ENCODE measurements at regions not wholly inside any gene's neighbourhood (a gene's known extent, or its start where the extent isn't known, plus 50 kb on each side); places are given as distances from the start of the nearest gene placed in this dataset.

DNA sequence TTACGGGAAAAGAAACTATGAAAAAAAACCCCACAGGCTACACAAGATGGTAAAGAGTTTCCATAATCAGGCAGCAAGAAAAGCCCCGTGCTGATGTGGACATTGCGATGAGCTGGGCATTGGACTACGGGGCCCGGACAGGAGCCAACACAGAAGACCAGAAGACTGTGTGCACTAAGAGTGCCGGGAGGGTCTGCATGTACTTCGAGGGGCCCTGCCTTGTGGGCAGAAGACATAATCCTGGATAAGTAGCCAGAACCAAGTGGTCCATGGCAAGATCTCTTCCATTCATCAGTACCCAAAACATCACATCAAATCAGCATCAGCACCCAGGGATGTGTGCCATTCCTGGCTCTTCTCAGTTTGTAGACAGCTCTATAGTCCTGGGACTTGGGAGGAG is 317.8 kb downstream of the FGF9 start:
- Histone ChIP-seq H3K4me1 (ENCODE audit: insufficient read depth, low read length, poor library complexity, severe bottlenecking) (peaks cover 43% of the 10 kb centered on the region), H3K9me3 (ENCODE audit: insufficient read depth, low read depth, low read length) (no peaks in the 10 kb centered on the region), H3K36me3 (ENCODE audit: insufficient read depth, low read length) (no peaks in the 10 kb centered on the region), H3K9ac (ENCODE audit: low read depth, low read length, poor library complexity, severe bottlenecking) (peak overlapping the region; percentile 63), H3F3A (ENCODE audit: low read depth) (peaks cover 9% of the 10 kb centered on the region; the same call in 1 of the 2 replicates), H3K9me2 (replicated peaks; ENCODE audit: low read depth, low read length) (no peaks in the 10 kb centered on the region), H4K20me1 (ENCODE audit: insufficient read depth, low read length, poor library complexity, severe bottlenecking) (no peaks in the 10 kb centered on the region), H3K79me2 (ENCODE audit: insufficient read depth, low read length) (no peaks in the 10 kb centered on the region), H3K4me2 (ENCODE audit: low read depth, low read length, poor library complexity, severe bottlenecking) (peak overlapping the region; percentile 74), H3K27me3 (ENCODE audit: insufficient read depth, low read length, poor library complexity, severe bottlenecking) (no peaks in the 10 kb centered on the region), H3K4me3 (ENCODE audit: low read length, poor library complexity, severe bottlenecking) (peak overlapping the region; percentile 62), H2AFZ (ENCODE audit: low read length) (no peak overlapping the region)
- TF ChIP-seq, protein P1, sequence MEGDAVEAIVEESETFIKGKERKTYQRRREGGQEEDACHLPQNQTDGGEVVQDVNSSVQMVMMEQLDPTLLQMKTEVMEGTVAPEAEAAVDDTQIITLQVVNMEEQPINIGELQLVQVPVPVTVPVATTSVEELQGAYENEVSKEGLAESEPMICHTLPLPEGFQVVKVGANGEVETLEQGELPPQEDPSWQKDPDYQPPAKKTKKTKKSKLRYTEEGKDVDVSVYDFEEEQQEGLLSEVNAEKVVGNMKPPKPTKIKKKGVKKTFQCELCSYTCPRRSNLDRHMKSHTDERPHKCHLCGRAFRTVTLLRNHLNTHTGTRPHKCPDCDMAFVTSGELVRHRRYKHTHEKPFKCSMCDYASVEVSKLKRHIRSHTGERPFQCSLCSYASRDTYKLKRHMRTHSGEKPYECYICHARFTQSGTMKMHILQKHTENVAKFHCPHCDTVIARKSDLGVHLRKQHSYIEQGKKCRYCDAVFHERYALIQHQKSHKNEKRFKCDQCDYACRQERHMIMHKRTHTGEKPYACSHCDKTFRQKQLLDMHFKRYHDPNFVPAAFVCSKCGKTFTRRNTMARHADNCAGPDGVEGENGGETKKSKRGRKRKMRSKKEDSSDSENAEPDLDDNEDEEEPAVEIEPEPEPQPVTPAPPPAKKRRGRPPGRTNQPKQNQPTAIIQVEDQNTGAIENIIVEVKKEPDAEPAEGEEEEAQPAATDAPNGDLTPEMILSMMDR (conservative IDR thresholded peaks at IDR 0.05; ENCODE audit: low read length): no peak
- TF ChIP-seq EZH2phosphoT487 (IDR thresholded peaks at IDR 0.05; ENCODE audit: borderline replicate concordance): no peak

DNA sequence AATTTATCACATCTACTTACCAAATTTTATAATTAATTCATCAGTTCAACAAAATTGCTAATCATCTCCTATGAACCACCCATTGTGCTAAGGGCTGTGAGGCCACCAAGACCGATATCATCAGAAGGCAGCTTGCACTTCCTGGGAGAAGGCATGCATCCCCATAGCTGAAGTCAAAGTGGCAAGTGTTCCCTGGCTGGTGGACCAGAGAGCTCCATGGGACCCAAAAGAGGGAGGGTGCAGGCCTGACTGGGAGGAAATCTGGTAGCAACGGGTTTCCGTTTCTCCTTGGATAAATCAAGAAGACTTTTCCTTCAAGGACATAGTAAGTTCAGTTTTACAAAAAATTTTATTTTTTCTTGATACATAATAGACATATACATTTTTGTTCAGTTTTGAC is 325.2 kb downstream of the FGF9 start:
- H3K4me2 ChIP-seq (ENCODE audit: low read depth, low read length, poor library complexity, severe bottlenecking): no peak overlapping the region
- no peaks in the 10 kb centered on the region for H3K27me3 ChIP-seq (ENCODE audit: insufficient read depth, low read length, poor library complexity, severe bottlenecking)
- no peaks in the 10 kb centered on the region for H3F3A ChIP-seq (ENCODE audit: low read depth)
- H3K79me2 ChIP-seq (ENCODE audit: insufficient read depth, low read length): no peaks in the 10 kb centered on the region
- H3K9ac ChIP-seq (ENCODE audit: low read depth, low read length, poor library complexity, severe bottlenecking): no peak overlapping the region
- no peak overlapping the region for H2AFZ ChIP-seq (ENCODE audit: low read length)
- no peaks in the 10 kb centered on the region for H3K36me3 ChIP-seq (ENCODE audit: insufficient read depth, low read length)
- H3K4me3 ChIP-seq (ENCODE audit: low read length, poor library complexity, severe bottlenecking): no peak overlapping the region
- no peaks in the 10 kb centered on the region for H3K9me2 ChIP-seq (replicated peaks; ENCODE audit: low read depth, low read length)
- no peaks in the 10 kb centered on the region for H3K9me3 ChIP-seq (ENCODE audit: insufficient read depth, low read depth, low read length)
- TF ChIP-seq EZH2phosphoT487 (IDR thresholded peaks at IDR 0.05; ENCODE audit: borderline replicate concordance): no peak
- TF ChIP-seq, protein P1 (conservative IDR thresholded peaks at IDR 0.05; ENCODE audit: low read length): no peak
- H4K20me1 ChIP-seq (ENCODE audit: insufficient read depth, low read length, poor library complexity, severe bottlenecking): no peaks in the 10 kb centered on the region
- peaks cover 35% of the 10 kb centered on the region for H3K4me1 ChIP-seq (ENCODE audit: insufficient read depth, low read length, poor library complexity, severe bottlenecking)

DNA sequence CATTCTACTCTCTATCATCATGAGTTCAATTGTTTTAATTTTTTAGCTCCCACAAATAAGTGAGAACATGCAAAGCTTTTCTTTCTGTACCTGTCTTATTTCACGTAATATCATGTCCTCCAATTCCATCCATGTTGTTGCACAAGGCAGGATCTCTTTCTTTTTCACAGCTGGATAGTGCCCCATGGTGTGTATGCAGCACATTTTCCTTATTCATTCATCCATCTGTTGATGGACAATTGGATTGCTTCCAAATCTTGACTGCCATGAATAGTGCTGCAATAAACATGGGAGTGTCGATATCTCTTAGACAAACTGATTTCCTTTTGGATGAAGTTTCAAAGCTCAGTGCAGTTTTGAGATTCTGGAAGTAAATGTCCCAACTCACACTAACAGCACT is 326.9 kb downstream of the FGF9 start:
- TF ChIP-seq, protein P1 (conservative IDR thresholded peaks at IDR 0.05; ENCODE audit: low read length): no peak
- TF ChIP-seq EZH2phosphoT487 (IDR thresholded peaks at IDR 0.05; ENCODE audit: borderline replicate concordance): no peak

More for the DNA sequence above, 326.9 kb downstream of the FGF9 start:
- Histone ChIP-seq H3K36me3 (ENCODE audit: insufficient read depth, low read length) (no peaks in the 10 kb centered on the region), H3K9me3 (ENCODE audit: insufficient read depth, low read depth, low read length) (no peaks in the 10 kb centered on the region), H3K27me3 (ENCODE audit: insufficient read depth, low read length, poor library complexity, severe bottlenecking) (no peaks in the 10 kb centered on the region), H3K4me1 (ENCODE audit: insufficient read depth, low read length, poor library complexity, severe bottlenecking) (peaks cover 33% of the 10 kb centered on the region), H3K79me2 (ENCODE audit: insufficient read depth, low read length) (no peaks in the 10 kb centered on the region), H3K9me2 (replicated peaks; ENCODE audit: low read depth, low read length) (no peaks in the 10 kb centered on the region), H3F3A (ENCODE audit: low read depth) (no peaks in the 10 kb centered on the region), H4K20me1 (ENCODE audit: insufficient read depth, low read length, poor library complexity, severe bottlenecking) (no peaks in the 10 kb centered on the region), H3K4me2 (ENCODE audit: low read depth, low read length, poor library complexity, severe bottlenecking) (peak overlapping the region; percentile 63), H2AFZ (ENCODE audit: low read length) (no peak overlapping the region), H3K4me3 (ENCODE audit: low read length, poor library complexity, severe bottlenecking) (peak overlapping the region; percentile 39), H3K9ac (ENCODE audit: low read depth, low read length, poor library complexity, severe bottlenecking) (no peak overlapping the region)
